ENCODE measurements at regions not wholly inside any gene's neighbourhood (a gene's known extent, or its start where the extent isn't known, plus 50 kb on each side); places are given as distances from the start of the nearest gene placed in this dataset.
"Not testable (repeated sequence)": the region's sequence is repeated elsewhere in the genome, so short reads cannot be mapped to it uniquely, and the experiment has no call there.

DNA sequence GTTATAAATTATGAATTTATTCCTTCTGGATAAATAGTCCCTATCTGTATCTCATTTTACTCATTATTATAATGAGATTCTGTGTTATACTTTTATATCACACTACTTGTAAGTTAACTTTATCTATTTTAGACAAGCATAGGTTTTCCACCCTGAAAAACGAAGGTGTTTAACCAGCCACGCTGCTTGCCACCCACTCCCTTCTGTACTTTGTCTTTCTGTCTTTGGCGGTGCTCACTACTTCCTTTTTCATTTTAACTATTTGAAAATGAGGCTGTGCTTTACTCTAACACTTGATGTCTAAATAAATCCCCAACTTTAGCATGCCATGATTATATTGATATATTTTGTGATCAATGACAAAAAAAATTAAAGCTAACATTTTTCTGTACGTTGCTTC lies 952.9 kb downstream of the DNAJB9 start:
- no peak for DNase-seq

DNA sequence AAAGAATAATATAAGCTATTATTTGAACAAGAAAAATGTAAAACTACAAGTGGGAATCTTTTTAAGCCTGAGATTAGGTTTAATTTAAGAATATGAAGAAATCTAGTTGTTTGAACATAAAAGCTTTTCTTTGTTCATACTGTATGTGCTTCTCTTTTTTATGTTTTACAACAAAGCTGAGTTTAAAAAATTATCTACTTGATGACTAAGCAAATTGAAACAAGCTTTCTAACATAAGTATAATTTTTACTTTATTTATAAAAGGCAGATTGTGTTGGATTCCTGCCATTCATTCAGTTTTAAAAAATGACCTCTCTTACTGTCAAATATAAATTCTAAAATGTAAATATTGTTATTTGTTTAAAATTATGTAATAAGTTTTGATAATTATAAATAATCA lies 958.2 kb downstream of the DNAJB9 start:
- no peak for DNase-seq

- DNase-seq = no peak
These were observed 960.0 kb downstream of the DNAJB9 start for GRCh38 chr7:109529712-109530111.

DNA sequence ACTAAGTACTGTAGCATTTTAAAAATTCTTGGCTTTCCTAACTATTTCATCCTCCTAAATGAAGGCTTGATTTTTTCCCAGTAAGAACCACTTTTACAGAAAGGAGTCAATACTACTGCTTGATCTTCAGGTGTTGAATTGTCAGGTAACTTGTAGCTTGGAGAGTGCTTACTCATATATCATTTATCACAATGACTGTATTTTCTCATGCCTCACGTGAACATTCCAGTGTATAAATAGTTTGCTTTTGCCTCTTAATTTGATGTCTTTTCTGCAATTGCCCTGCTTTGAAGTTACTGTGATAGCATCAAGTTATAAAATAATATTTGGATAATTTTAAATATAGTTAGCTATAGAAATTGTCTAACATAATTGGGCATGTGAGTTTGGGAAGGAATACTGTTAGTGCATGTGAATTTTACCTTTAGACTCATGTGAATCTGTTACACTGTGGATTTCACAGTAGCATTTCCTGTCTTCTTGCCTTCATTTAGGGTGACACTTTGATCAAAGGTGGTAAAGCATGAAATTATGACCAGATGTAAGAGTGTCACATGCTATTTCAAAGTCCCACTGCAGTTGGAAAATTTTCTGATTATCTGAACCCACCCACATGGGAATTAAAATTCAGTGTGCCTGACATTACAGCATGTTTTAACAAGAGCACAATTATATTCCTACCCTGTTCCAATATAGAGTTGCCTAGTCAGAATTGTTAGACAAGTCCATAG lies 962.8 kb downstream of the DNAJB9 start:
- DNase-seq = no peak

GRCh38 chr7:109545686-109546085 lies 976.0 kb downstream of the DNAJB9 start:
- DNase-seq = no peak

DNA sequence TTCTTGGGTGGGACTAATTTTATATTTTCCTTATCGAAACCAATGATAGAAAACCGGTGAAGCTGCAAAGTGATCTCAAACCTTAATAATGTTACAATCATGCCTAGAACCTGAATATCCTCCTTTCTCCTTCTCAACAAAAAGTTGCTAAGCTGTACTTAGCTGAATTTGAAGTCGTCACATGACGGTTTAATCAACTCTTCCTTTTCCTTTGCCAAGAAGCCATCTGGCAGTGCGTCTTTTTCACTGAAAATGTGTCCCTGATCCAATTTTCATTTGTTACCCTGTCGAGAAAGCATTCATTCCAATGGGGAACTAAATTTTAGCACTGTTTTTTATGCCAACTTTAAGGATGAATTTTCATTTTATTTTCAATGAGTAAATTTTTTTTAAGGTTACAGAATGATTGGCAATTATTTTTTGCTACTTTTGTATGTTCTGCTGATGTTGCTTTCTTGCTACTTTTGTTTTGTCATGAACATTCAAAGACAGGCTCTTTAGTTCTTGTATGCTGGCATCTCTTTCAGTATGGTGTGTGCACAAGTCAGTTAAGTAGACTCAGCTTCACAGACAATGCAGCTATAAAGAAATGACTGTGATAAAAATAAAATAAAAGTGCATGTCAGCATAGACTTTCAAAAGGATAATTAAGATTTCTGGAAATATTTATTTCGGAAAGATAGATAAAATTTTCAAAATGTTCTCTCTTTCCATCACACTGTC lies 980.0 kb downstream of the DNAJB9 start:
- DNase-seq = no peak

DNA sequence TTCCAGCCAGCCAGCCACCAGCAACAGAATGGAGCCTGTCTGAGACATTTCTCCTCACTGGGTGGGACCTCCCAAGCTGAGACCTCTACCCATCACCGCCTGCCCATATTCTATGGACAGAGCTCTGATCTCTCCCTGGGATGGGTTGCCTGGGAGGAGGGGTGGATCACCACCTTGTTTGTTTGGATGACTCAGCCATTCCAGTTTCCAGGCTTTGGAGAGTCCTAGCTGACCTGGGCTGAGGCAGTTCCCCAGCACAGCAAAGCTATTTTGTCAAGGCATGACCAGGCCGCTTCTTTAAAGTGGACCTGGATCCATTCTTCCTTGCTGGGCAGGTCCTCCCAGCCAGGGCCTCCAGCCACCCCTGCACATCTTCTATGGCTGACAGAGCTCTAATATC lies 982.3 kb downstream of the DNAJB9 start:
- no peak for DNase-seq

DNA sequence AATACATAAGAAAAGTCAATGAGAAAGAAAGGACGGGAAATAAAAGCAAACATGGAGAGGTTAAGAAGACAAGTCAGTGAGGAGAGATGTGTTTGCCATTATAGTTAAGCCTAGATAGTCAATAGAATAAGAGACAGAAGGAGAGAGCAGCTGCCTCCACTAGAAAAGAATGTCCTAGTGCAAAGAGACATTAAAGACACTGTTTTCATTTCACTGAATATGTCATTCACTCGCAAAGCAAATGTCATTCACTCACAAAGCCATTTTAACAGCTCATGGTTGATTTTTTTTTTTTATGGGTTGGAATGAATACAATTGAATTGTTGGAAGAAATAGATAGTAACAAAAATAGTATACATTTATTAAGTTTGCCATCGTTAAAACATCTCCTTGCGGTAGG lies 1007.6 kb downstream of the DNAJB9 start:
- no peak for DNase-seq

DNA sequence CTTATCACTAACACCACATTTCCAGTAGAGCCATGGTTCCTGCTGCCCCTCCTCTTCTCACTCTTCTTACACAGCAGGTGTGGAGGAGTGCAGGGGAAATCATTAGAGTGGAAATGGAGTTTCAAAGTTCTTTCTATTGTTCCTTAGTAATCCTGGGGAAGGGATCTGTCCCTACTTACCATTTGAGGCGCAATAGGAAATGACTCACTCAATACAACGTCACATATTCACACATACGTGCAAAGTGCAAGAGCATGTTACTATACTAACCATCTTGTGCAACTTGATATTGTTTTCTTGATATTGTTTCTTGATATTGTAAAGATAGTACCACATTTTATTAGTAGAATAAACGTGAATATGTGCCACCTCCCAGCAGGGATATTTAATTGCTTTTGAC lies 1010.2 kb downstream of the DNAJB9 start:
- no peak for DNase-seq

GRCh38 chr7:109582211-109582610 lies 1012.5 kb downstream of the DNAJB9 start:
- DNase-seq = no peak

DNA sequence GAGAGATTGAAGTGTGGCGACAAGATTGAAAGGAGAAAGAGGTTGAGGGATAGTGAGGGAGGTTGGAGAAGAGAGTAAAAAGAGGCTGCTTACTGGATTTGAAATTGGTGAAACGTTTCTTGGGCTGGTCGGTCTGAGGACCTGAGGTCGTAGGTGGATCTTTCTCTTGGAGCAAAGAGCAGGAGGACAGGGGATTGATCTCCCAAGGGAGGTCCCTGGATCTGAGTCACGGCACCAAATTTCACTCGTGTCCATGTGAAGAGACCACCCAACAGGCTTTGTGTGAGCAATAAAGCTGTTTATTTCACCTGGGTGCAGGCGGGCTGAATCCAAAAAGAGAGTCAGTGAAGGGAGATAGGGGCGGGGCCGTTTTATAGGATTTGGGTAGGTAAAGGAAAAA lies 1027.3 kb downstream of the DNAJB9 start:
- not testable (repeated sequence) for DNase-seq

DNA sequence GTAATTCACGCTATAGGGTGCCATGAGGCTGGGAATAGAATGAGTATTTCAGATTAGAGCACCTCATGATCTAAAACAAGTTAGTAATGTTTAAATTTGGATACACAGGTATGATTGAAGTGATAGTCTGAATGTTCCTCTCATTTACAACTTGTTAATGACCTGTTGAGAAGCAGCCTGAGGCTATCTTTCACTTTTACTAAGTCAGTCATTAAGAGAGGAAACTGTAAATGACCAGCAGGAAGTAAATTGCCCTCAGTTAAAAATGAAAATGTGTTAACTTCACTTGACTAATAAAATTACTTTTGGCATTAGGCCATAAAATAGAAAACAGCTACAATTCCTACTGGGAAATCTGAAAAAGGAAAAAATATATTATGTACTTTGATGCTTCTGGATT lies 1042.0 kb downstream of the DNAJB9 start:
- DNase-seq = no peak

DNA sequence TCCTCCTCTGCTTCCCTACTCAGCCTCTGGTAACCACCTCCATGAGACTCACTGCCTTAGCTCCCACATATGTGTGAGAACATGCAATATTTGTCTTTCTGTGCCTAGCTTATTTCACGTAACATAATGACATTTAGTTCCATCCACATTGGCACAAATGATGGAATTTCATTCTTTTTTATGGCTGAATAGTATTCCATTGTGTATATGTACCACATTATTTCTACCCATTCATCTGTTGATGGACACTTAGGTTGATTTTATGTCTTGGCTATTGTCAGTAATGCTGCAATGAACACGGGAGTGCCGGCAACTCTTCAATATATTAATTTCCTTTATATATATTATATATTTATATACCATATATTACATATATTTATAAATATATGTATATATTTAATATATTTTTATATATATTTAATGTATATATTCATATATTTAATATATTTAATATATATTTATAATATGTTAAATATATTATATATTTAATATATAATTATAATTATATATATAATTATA lies 1046.9 kb downstream of the DNAJB9 start:
- no peak for DNase-seq

DNA sequence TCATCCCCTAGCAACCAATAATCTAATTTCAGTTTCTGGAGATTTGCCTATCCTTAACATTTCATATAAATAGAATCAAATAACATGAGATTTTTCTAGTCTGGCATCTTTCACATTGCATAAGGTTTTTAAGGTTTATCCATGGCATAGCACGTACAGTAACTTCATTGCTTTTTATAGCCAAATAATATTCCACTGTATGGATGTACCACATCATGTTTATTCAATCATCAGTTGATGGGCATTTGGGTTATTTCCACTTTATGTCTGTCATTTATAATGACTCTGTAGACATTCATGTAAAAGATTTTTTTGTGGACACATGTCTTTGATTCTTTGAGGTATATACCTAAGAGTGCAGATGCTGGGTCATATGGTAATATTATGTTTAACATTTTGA lies 1052.6 kb downstream of the DNAJB9 start:
- no peak for DNase-seq

DNA sequence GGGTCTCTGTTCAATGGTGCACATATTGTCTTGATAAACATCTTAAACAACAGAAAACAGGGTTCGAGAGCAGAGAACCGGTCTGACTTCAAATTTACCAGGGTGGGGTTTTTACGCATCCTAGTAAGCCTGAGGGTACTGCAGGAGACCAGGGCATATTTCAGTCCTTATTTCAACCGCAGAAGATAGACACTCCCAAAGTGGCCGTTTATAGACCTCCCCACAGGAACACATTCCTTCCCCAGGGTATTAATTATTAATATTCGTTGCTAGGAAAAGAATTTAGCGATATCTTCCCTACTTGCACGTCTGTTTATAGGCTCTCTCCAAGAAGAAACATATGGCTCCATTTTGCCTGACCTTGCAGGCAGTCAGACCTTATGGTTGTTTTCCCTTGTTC lies 1063.2 kb downstream of the DNAJB9 start:
- DNase-seq = not testable (repeated sequence)

DNA sequence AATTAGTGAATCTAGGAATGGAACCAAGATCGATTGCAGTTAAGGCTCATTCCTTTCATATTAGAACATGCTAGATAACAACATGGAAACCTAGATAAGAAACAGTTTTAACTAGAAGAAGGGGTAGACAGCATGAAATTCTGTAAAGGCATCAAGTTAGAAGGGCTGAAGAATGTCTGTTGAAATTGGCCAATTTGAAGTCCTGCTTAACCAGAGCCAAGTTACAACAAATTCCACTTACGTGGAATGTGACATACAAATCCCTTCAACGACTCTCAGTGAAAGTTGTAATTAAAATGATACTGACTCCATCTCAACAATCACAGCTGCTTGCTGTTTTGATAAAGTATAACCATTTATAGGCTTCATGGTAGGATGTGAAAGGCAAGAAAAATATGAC lies 1065.7 kb downstream of the DNAJB9 start:
- DNase-seq = no peak

GRCh38 chr7:109637428-109637990 lies 1067.8 kb downstream of the DNAJB9 start:
- no peak for DNase-seq

- DNase-seq = no peak
These were observed 1068.6 kb downstream of the DNAJB9 start for GRCh38 chr7:109638321-109638720.

DNA sequence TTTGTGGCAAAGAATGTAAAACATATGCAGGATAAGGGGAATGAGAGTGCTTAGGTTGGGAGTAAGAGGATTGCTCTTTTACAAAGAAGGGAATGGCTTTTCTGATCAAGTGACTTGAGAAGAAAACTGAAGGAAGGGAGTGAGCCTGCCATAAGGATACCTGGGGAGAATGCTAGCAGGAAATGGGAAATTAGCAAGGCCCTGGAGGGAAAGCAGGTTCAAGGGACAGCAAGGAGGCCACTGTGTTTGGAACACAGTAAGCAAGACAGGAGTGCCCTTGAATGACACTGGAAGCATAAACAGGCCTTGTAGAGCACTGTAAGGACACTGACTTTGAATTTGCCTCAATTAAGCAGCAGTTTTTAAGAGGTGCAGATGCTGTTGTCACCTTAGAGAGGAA lies 1069.9 kb downstream of the DNAJB9 start:
- no peak for DNase-seq

DNA sequence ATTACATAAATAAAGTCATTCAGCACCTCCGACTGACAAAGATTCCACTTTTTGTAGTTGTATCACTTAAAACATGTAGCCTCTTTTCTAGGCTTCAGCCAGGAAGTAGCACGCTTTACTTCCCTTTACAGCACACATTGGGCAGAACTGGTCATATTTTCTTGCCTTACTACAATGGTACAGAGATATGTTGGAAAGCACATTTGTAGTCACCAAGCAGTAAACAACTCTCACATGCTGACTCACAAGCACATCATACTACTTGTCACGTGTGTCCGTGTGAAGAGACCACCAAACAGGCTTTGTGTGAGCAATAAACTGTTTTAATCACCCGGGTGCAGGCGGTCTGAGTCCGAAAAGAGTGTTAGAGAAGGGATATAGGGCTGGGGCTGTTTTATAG lies 1071.8 kb downstream of the DNAJB9 start:
- DNase-seq = no peak

DNA sequence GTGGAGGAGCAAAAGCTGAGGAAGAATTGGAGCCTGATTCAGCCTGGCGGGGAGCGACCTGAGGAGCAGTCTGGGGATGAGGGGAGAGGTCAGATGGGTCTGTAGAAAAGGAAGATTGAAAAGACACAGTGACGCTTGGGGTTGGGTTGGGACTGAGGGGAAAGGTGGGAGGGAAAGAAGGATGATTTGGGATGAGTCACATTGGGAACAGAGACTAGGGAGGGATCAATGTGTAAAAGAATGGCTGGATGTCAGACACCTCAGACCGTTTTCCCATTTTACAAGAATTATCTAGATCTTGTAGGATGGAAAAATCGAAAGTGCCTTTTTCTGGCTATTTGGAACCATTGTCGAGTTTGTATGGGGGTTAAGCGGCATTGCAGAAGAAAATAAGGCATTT lies 1076.5 kb downstream of the DNAJB9 start:
- DNase-seq = no peak

DNA sequence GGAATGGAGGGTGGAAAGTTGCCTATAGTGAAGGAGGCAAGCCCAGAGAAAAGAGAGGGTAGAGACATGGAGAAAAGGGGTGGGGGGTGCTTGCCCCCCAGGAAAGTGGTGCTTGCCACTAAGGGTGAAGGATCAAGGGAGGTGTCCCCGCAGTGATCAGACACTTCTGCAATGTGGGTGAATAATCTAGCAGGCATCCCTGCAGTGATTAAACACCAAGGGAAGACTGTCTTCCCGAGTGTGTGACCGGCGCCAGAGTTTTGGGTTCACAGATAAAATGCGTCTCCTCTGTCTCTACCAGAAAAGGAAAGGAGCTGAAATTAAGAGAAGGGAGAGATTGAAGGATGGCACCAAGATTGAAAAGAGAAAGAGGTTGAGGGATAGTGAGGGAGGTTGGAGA lies 1076.9 kb downstream of the DNAJB9 start:
- DNase-seq = not testable (repeated sequence)

DNA sequence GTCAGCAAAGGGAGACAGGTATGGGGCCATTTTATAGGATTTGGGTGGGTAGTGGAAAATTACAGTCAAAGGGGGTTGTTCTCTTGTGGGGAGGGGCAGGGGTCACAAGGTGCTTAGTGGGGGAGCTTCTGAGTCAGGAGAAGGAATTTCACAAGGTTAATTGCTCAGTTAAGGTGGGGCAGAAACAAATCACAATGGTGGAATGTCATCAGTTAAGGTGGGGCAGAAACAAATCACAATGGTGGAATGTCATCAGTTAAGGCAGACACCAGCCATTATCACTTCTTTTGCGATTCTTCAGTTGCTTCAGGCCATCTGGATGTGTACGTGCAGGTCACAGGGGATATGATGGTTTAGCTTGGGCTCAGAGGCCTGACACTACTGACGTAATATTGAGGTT lies 1077.6 kb downstream of the DNAJB9 start:
- DNase-seq = not testable (repeated sequence)

DNA sequence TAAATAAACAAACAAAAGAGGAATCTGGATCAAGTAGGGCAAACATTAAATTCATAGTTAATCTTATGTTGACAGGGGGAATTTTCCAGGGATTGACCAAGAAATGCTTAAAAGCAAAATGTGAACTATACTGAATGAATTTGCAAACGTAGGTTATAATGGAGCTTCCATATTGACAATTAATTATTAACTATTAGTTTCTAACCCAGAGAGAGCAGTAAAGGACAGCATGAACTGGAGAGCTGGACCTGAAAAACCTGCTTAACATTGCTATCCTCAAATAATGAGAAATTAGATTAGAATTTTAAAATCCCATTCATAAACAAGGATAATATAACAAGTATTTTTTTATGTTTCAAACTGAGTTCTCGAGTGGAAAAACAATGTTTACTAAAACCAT lies 1089.6 kb downstream of the DNAJB9 start:
- no peak for DNase-seq

Data from NCI-H1092 treated with DMSO at 0.1 percent for 48 hours (cell line).